ELR (cell line): ENCODE measurements at regions not wholly inside any gene's neighbourhood (a gene's known extent, or its start where the extent isn't known, plus 50 kb on each side); places are given as distances from the start of the nearest gene placed in this dataset.

Experiments
- DNase-seq: peaks from one replicate; pipeline ENCODE4 v3.0.0-alpha.2; 2015; ENCODE audit warnings: low read depth

DNA sequence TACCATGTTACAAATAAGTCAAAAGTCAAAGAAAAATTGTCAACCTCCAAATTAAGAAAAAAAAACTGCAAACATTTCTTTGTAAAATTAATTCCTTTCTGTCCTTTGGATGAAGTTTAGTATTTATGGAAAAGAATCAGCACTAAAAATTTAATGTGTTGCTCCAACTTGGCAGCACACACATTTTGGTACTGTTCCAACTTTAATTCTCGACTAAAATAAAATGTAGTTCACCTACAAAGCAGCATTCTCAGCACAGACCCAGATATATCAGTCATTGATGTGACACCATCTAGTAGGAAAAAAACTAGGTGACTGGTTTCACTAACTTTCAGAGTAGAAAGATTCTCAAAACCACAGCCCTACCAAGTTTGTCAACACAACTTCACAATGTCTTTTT is 131.7 kb upstream of the ROBO2 start:
- no peak for DNase-seq

DNA sequence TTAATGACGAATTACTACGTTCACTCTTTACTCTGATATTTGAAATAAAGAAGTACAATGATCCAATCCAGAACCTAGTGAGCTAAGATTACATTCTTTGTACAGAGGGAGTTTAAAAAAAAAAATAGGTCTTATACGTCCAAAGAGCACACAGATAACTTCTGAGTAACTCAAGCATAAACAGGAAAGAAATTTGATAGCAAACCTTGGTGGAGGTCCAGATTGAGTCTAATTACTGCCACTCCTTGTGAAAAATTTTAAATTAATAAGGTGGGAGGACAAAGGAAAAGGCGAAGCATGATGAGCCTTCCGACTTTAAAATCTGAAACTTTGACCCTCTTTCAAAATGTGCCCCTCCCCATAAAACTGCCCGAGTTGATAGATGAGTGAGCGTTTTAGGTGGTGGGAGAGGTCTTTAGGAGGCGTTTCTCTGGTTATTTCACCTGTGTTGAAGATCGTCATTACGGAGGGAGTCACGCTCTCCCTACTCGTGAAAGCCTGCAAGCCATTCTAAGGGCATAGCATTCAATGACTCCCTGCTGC is 127.0 kb upstream of the ROBO2 start:
- DNase-seq, result no peak

DNA sequence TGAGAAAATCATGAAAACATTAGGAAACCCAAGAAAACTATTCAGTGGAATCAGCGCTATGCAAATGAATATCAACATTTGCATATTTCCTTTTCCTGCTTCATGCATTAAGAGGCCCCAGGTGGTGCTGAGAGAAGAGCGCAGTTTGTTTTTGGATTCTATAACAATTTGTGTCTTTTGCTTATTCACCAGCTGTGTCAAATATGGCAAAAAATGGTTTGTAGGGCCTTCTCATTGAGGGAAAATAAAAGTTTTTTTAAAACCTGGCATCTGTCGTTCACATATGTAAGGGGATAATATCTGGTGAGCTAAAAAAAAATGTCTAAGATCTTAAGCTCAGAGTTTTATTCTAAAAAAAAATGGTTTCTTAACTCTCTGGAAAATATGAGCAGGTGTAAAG is 122.5 kb upstream of the ROBO2 start:
- no peak for DNase-seq

DNA sequence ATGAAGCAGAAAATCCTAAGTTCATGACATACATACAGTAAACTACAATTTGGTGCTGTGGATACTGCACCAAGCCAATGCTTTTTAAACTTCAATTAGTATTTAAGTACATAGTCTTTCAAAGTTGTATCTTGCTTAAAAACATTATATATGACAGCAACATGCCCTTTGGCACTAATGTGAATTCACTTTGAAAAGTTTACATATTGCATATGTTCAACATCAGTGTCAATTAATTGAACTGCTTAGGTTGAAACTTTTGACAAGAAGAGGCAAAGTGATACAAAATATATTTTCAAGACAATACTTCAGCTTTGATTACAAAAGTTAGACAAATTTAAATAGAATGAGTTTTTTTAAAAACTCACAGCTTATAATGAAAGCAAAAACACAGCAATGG is 119.4 kb upstream of the ROBO2 start:
- DNase-seq, result no peak

DNA sequence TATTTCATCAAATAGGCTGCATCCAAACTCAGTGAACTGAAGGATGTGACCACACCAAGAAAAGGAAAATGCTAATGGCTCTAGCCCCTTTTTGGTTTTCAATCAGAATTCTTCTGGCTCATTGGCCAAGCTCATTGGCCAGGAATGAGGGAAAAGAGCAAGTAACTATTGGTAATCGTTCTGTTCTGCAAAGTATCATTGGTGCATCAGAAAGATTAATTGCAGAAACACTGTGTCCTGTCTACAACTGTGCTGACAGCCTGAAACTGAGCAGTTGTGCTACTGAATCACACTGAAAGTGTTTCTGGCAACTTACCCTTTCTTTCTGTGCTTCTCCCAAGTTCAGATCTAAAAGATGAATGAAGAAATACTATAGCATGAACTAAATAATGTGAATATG is 116.4 kb upstream of the ROBO2 start:
- no peak for DNase-seq

DNA sequence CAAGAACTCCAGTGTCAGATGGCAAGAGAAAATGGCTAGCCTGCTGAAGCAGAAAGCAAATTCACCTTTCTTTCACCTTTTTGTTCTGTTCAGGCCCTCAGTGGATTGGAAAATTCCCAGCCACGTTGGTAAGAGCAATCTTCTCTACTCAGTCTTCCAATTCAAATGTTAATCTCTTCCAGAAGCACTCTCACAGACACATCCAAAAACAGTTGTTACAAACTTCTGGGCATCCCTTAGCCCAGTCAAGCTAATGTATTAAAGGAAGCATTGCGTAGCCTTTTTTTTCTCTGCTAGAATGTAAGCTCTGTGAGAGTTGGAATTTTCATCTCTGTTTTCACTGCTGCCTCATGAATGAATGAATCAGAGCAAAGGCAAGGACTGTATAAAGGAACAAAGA is 109.2 kb upstream of the ROBO2 start:
- no peak for DNase-seq

DNA sequence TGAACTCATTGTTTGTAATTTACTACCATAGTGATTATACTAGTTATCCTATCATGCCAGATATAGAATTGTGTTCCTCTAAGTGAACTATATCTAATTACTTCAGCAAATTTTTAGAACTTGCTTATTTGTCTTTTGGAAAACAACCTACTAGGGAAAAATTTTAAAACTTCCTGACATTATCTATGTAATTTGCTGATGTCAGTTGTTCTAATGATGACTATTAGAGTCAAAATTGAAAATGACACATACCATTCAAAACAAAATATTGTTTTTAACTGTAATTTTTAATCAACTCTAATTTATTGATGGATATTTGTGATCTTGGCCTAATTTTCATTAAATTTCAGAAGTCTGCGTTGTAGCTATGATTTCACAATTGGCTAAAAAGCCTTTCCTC is 106.7 kb upstream of the ROBO2 start:
- no peak for DNase-seq

DNA sequence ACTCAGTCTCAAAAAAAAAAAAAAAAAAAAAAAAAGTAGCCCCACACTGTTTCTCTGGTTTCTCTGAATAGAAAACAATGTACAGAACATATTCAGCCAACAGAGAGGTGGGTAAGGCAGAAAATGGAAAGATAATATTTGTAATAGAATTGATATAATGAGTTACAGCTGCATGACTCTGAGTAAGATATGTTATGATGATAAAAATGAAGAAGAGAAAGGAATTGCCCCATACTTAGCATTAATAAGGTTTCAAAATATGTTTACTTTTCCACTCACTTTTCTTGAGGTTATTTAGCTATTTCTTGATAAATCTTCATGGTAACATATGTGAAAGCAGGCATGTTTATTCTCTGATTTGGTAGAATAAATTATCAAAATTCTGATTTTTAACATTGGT is 100.9 kb upstream of the ROBO2 start:
- no peak for DNase-seq

DNA sequence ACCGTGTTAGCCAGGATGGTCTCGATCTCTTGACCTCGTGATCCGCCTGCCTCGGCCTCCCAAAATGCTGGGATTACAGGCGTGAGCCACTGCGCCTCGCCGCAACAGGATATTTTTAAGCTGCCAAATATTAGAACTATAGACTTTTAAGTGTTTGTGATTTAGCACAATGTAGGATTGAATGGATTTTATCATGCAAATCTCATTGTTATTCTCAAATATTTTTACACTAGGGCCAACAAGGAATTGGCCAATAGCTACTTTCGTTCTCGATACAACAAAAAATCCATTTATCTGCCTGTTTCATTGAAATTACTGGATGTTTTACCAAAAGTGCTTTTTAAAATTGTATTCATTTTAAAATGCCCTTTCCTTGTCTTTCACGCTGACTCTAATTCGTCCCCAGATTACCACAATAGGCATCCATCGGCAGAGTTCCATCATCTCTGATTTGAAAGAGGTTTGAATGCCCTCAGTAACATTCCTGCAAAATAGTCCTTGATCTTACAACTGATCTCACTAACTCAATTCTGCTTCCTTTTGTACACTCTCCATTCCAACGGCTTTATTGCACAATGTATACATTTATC is 99.6 kb upstream of the ROBO2 start:
- DNase-seq, result no peak

DNA sequence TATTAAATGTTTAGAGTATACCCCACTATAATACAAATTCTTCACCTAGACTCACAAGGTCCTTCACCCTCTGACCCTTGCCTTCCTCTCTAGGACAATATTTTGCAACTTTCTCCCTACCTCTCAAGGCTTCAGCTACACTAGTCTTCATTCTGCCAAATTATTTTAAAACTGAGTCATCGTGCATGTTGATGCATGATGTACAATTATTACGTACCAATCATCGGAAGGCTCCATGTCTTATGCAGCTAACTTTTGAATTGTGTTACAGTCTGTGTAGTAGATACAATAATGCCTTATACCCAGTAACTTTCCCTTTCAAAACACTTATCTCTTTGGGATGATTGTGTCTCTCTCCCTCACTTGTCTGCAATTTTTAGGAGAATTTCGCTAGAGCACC is 98.5 kb upstream of the ROBO2 start:
- DNase-seq, result no peak

DNA sequence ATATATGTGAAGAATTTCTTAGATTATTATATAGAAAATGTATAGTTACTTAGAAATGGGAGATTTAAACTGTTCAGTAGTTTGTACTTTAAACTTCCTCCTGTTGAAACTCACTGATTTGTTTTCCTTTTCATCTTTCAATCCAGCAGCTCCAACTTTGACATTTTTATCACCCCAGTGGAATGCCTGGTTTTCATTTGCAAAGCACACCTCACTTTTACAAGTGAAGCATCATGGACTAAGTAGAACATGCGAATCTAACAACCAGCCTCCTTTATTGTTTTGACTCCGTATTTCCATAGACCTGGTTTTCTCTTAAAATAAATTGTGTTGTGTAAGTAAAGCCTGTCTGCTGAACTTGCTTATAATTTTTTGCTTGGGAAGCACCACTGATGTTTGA is 97.8 kb upstream of the ROBO2 start:
- no peak for DNase-seq

DNA sequence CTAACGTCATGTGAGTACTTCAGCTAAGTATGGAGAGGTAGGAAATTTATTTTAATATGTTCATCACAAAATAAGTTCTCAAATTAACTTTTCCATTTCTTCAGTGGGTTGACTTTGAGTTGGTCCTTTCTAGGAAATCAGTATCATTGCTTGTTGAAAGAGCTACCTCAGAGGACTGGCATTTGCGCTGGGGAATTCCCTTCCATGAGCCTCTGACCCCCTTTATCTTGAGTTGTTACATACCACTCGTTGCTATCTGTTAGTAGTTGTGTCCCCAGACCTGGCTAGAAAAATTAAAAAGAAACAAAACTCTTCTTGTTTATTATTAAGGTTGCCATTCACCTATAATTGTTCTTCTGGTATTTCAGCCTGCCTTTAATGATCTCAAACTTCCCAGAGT is 96.8 kb upstream of the ROBO2 start:
- peak; percentile 6 for DNase-seq

DNA sequence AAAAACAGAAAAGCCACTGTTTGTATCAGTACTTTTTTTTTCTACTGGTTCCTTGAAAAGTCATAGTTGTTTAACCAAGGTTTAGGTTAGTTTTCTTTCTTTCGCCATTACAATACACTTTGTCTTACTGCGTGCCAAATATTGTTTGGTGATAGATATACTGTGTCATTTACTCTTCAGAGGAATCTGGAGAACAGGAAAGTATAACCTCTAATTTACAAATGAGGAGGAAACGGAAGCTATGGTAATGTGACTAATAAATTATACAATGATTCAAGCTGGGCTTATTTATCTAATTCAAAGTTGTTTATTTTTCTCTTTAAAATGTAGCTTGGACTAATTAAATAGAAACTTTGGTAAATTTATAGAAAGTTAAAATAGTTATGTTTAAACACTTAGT is 96.2 kb upstream of the ROBO2 start:
- no peak for DNase-seq

DNA sequence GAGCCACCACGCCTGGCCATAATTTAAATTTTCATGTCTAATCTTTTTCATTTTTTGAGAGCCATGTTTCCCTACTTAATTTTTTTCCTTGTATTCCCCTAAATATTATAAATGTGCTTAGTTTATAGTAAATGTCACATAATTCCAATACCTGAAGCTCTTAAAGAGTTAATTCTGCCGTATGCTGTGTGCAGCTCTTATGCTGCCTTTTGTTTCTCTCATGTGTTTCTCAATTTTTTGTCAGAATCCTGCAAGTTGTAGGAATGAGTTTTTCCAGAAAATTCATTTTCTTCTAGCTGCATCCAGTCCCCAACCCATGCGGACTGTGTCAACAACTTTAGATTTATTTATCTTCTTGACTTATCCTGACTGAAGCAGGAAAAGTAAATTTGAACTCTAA is 90.9 kb upstream of the ROBO2 start:
- DNase-seq, result no peak

DNA sequence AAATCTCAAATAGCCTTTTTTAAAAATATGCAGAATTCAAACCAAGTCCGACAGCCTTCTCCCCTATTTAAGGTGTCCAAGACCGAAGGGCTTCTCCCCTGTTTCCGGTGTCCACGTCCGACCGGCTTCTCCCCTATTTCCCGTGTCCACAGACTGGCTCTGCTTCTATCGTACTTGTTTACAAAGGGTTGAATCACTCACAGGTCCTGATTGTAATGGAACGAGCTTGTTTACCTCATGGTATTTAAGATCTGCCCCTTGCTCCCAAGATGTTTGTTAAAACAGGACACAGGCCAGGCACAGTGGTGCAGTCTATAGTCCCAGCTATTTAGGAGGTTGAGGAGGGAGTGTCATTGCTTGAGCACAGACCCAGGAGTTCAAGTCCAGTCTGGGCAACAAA is 90.4 kb upstream of the ROBO2 start:
- DNase-seq, result no peak

DNA sequence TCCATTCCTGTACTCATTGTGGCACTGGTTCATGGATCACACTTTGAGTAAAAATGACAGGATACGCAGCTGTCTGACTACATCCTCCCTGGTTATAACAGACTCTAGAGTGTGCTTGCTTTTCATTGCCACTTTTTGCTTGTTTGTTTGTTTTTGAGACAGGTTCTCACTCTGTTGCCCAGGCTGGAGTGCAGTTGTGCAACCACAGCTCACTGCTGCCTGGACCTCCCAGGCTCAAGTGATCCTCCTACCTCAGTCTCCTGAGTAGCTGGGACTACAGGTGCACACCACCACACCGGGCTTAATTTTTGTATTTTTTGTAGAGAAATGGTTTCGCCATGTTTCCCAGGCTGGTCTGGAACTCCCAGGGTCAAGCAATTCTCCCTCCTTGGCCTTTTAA is 89.3 kb upstream of the ROBO2 start:
- DNase-seq, result no peak

DNA sequence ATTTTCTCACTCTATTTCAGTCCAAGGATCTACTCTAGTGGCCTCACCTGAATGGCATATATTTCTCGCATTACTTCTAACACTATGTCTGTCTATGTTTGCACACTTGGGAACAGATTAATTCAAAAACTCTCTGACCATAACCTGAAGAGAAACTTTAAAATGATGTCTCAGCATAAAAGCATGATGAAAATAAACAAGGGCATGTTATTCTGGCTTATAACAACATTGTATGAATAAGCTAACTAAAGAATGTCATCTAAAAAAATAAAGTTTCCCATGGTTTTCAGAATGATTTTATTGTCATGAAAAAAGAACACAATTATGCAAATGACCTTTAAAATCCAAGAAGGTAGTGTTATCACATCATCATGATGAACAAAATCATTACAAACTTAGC is 85.5 kb upstream of the ROBO2 start:
- DNase-seq, result no peak

DNA sequence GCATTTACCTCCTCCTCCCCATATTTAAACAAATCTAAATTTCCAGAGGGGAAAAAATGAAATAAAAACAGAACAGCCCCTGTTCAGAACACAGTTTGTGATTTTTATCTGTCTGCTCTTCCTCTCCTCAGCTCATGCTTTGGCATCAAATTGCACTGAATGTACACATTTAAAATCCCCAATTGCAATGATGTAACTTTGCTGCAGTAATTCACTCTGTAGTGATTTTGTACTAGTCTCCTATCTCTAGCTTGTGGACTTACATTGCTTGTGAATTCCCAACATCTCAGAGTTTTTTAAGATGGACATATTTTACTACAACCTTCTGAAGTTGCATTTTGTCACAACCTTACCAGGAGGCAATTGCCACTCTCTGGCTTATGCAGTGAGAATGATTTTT is 81.6 kb upstream of the ROBO2 start:
- no peak for DNase-seq

DNA sequence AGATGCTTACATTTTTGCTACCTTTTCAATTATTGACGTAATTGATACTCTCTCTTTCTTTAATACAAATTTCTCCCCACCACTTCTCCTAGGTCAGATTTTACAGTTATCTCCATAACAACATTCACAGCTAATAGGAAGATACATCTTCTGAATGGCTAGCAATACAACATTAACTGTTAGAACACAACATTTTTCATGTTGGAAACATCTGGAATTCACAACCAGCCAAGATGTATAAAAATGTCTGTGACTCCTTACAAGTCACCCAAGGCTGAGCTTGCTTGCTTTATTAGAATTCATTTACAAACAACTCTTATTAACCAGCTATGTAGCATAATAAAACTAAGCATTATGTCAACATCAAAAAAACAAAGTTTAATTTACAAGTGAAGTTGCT is 81.0 kb upstream of the ROBO2 start:
- no peak for DNase-seq

DNA sequence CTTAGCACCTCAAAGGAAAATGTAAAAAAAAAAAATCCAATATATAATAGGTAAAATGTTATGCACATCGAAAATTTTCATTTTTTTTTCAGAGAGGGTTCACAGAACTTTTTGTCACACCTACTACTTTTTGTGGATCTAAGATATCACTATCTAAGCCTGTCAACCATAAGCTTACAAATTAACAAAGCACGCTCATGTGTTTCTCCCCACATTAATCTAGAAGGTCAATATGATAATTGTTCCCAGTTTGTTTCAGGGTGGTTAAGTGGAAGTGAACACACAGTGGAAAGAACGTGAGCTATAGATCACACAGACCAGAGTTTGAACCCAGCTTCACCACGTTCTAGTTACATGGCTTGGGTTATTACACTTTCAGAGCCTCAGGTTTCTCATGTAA is 78.6 kb upstream of the ROBO2 start:
- DNase-seq, result no peak

DNA sequence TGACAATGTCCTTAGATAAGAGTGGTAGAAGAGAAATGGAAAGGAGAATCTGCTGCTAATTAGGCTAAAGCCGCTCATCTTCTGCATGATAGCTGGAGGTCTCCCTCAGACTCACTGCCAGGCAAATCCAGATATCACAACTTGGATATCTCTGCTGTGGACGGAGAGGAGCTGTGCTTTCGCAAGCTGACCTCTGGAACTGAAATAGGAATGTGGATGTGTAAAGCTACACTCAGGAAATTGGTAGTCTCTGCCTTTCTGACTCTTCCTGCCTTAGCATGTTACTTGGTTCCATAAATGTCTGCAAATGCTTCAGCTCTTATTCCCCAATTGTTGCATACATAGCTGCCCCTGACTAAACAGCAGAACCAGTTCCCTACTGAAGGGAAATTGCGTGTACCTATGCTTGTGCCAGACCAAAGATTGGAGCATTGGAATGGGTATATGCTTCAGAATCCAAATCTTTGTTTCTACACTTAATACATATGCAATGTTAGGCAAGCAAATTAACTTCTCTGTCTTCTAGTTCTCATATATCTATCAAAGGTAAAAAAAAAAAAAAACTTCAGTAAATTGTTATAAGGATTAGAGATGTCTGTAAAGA is 74.7 kb upstream of the ROBO2 start:
- no peak for DNase-seq

DNA sequence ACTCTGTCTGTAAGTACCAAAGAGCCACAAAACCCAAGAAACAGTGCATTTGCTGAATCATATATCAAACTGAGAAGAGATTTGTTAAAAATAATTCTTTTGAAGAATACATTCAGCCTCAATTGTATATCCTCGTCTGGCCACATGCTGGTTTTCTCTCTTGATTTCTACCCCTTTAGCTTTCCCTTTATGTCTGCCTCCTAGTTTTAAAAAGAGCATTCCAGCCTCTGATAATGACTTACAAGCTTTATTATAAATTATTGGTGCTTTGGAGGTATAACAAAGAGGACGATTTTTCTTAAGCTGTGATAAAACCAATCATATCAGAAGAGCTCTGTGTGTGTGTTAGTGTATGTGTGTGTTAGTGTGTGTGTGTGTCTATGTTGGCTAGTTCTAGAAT is 70.4 kb upstream of the ROBO2 start:
- DNase-seq, result no peak

DNA sequence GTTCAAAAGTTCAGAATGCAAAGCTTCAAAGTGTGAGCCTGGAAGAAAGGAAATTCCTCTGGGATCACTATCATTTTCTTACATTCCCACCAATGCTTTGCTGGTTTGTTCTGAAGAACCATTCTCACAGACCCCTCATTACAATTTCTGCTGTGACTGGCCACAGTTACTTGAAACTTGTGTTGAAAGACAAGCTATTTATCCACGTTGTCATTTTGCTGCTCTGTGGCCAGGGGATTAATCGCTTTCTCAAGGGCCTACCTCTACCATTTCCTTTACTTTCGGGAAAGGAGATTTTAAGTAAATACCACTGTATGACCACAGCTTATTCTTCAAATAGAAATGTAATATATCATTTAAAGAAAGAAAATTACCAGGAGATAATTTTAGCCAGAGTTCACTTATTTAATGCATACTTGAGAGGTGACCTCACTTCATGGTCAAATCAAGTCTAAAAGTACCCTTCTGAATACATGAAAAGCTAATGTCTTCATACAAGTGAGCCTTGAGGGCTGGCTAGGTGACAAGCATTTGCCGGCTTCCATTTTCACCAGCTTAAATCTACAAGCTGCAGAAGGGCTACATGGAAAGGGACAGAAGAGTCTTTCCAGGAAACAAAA is 69.8 kb upstream of the ROBO2 start:
- DNase-seq, result no peak
